ENCODE measurements at regions not wholly inside any gene's neighbourhood (a gene's known extent, or its start where the extent isn't known, plus 50 kb on each side); places are given as distances from the start of the nearest gene placed in this dataset.
"Not testable (repeated sequence)": the region's sequence is repeated elsewhere in the genome, so short reads cannot be mapped to it uniquely, and the experiment has no call there.

- TF ChIP-seq CTCF, POLR2A (IDR thresholded peaks at IDR 0.05): not testable (repeated sequence)
Measured at GRCh38 chr7:57542331-57542730, 92.4 kb downstream of the ZNF716 start.

Data from testis (tissue), 2 donors.